Germinal center (tissue), 1 donor: ENCODE measurements at regions not wholly inside any gene's neighbourhood (a gene's known extent, or its start where the extent isn't known, plus 50 kb on each side); places are given as distances from the start of the nearest gene placed in this dataset.
"Not testable (repeated sequence)": the region's sequence is repeated elsewhere in the genome, so short reads cannot be mapped to it uniquely, and the experiment has no call there.

Source experiments
- DNase-seq: peaks from one replicate; pipeline ENCODE4 v3.0.0; 2012; ENCODE audit warnings: mixed read lengths, low spot score

- no peak for DNase-seq
These were observed 187.5 kb upstream of the SPTLC3 start for GRCh38 chr20:12821249-12821648.

- DNase-seq: no peak
These were observed 185.0 kb upstream of the SPTLC3 start for GRCh38 chr20:12823734-12824133.

GRCh38 chr20:12824328-12825225 lies 184.2 kb upstream of the SPTLC3 start:
- DNase-seq: no peak

GRCh38 chr20:12825226-12825595 lies 183.6 kb upstream of the SPTLC3 start:
- no peak for DNase-seq

GRCh38 chr20:12827816-12828385 lies 180.9 kb upstream of the SPTLC3 start:
- no peak for DNase-seq

GRCh38 chr20:12829170-12829569 lies 179.6 kb upstream of the SPTLC3 start:
- no peak for DNase-seq

- DNase-seq: no peak
These were observed 174.9 kb upstream of the SPTLC3 start for GRCh38 chr20:12833861-12834260.

GRCh38 chr20:12835999-12836398 lies 172.8 kb upstream of the SPTLC3 start:
- DNase-seq: no peak

- DNase-seq: no peak
These were observed 171.1 kb upstream of the SPTLC3 start for GRCh38 chr20:12837646-12838045.

- DNase-seq: no peak
These were observed 170.4 kb upstream of the SPTLC3 start for GRCh38 chr20:12838261-12838866.

- DNase-seq: no peak
These were observed 160.9 kb upstream of the SPTLC3 start for GRCh38 chr20:12847872-12848271.

- no peak for DNase-seq
These were observed 159.4 kb upstream of the SPTLC3 start for GRCh38 chr20:12849225-12849910.

GRCh38 chr20:12857643-12858042 lies 151.1 kb upstream of the SPTLC3 start:
- not testable (repeated sequence) for DNase-seq

GRCh38 chr20:12860619-12861247 lies 148.0 kb upstream of the SPTLC3 start:
- DNase-seq: no peak

- DNase-seq: no peak
These were observed 139.1 kb upstream of the SPTLC3 start for GRCh38 chr20:12869669-12870068.

GRCh38 chr20:12870588-12870987 lies 138.2 kb upstream of the SPTLC3 start:
- DNase-seq: no peak

GRCh38 chr20:12874933-12875332 lies 133.8 kb upstream of the SPTLC3 start:
- DNase-seq: no peak

- DNase-seq: no peak
These were observed 133.3 kb upstream of the SPTLC3 start for GRCh38 chr20:12875510-12875909.

- DNase-seq: no peak
These were observed 125.8 kb upstream of the SPTLC3 start for GRCh38 chr20:12882832-12883506.

GRCh38 chr20:12883507-12883885 lies 125.3 kb upstream of the SPTLC3 start:
- DNase-seq: no peak

- DNase-seq: no peak
These were observed 122.0 kb upstream of the SPTLC3 start for GRCh38 chr20:12886618-12887363.
